IMR-90 (cell line): ENCODE measurements at regions not wholly inside any gene's neighbourhood (a gene's known extent, or its start where the extent isn't known, plus 50 kb on each side); places are given as distances from the start of the nearest gene placed in this dataset.

Source experiments
- ATAC-seq: fragments of 200-7000 bp; cut with Tn5 transposase; 2 replicates; pipeline ENCODE4 v1.9.1; 2020; ENCODE audit warnings: low read depth, mild to moderate bottlenecking, moderate library complexity
- BruUV-seq: library from RNA; stranded (reverse); fragments of 400-500 nt; replicated peaks from 2 replicates; lab custom pipeline; 2021; lab: Mats Ljungman, UMichigan
- CTCF ChIA-PET: fragments of 300-600 bp; formaldehyde crosslinking; extraction: SDS; loops from one replicate; lab custom pipeline; 2021; ENCODE audit warnings: antibody characterized with exemption; lab: Yijun Ruan, JAX
- POLR2A ChIA-PET: fragments of 300-600 bp; sonication (Branson Sonifier 250); formaldehyde crosslinking; loops from one replicate; lab custom pipeline; 2022; ENCODE audit warnings: antibody characterized with exemption; ENCODE audit not compliant: unreplicated experiment; lab: Charles Lee
- DNase-seq: peaks from one replicate; pipeline ENCODE4 v3.0.0; 2013
- H2AFZ ChIP-seq: replicated peaks from 2 replicates; pipeline ENCODE3; 2013; ENCODE audit warnings: low read length, mild to moderate bottlenecking; ENCODE audit not compliant: poor library complexity
- H2AK5ac ChIP-seq: 2 replicates; pipeline ENCODE4 v1.6.1; 2013; ENCODE audit warnings: low read depth, low read length, inconsistent platforms
- H2AK9ac ChIP-seq: replicated peaks from 2 replicates; pipeline ENCODE3; 2013; ENCODE audit warnings: mild to moderate bottlenecking, low read depth, low read length, moderate library complexity; ENCODE audit not compliant: poor library complexity
- H2BK120ac ChIP-seq: 2 replicates; pipeline ENCODE4 v1.6.1; 2013; ENCODE audit warnings: low read depth, low read length, inconsistent platforms
- H2BK15ac ChIP-seq: 3 replicates; pipeline ENCODE4 v1.6.1; 2013; ENCODE audit warnings: low read depth, low read length, inconsistent platforms
- H2BK20ac ChIP-seq: 2 replicates; pipeline ENCODE4 v1.6.1; 2013; ENCODE audit warnings: low read depth, mild to moderate bottlenecking, inconsistent platforms, low read length, moderate library complexity
- H2BK5ac ChIP-seq: 2 replicates; pipeline ENCODE4 v1.6.1; 2013; ENCODE audit warnings: mild to moderate bottlenecking, low read depth, low read length, inconsistent platforms; ENCODE audit not compliant: poor library complexity, severe bottlenecking
- H3K14ac ChIP-seq: replicated peaks from 2 replicates; pipeline ENCODE4 v1.6.1; 2013; ENCODE audit warnings: low read depth, low read length, inconsistent platforms
- H3K18ac ChIP-seq: 2 replicates; pipeline ENCODE4 v1.6.1; 2013; ENCODE audit warnings: low read depth, low read length, control low read depth
- H3K23ac ChIP-seq: 2 replicates; pipeline ENCODE4 v1.6.1; 2013; ENCODE audit warnings: low read depth, low read length, inconsistent platforms
- H3K27ac ChIP-seq: 2 replicates; pipeline ENCODE4 v1.5.1; 2013; ENCODE audit warnings: mild to moderate bottlenecking, control low read depth, low read length; ENCODE audit not compliant: insufficient read depth
- H3K27me3 ChIP-seq: 2 replicates; pipeline ENCODE4 v1.6.1; 2013; ENCODE audit warnings: low read length; ENCODE audit not compliant: control insufficient read depth, insufficient read depth
- H3K36me3 ChIP-seq: 2 replicates; pipeline ENCODE4 v1.6.1; 2013; ENCODE audit warnings: low read length, mixed read lengths; ENCODE audit not compliant: control insufficient read depth, insufficient read depth
- H3K4ac ChIP-seq: 2 replicates; pipeline ENCODE4 v1.6.1; 2013; ENCODE audit warnings: low read depth, low read length, inconsistent platforms
- H3K4me1 ChIP-seq: 2 replicates; pipeline ENCODE4 v1.6.1; 2013; ENCODE audit warnings: low read length, mixed read lengths; ENCODE audit not compliant: control insufficient read depth, insufficient read depth
- H3K4me2 ChIP-seq: 2 replicates; pipeline ENCODE4 v1.6.1; 2013; ENCODE audit warnings: low read depth, mild to moderate bottlenecking, control low read depth, low read length, moderate library complexity
- H3K4me3 ChIP-seq: 2 replicates; pipeline ENCODE4 v1.5.1; 2013; ENCODE audit warnings: low read depth, mild to moderate bottlenecking, control low read depth, low read length, moderate library complexity; ENCODE audit not compliant: insufficient read depth
- H3K56ac ChIP-seq: 2 replicates; pipeline ENCODE4 v1.6.1; 2013; ENCODE audit warnings: low read length, inconsistent platforms; ENCODE audit not compliant: insufficient read depth; ENCODE audit errors: extremely low read depth
- H3K79me1 ChIP-seq, 2 experiments: 2 replicates each; pipeline ENCODE4 v1.6.1; 2013; ENCODE audit warnings: low read length in 2 of 2, inconsistent platforms in 1 of 2, low read depth in 1 of 2
- H3K9ac ChIP-seq: 2 replicates; pipeline ENCODE4 v1.6.1; 2013; ENCODE audit warnings: low read depth, low read length, control low read depth
- H3K9me1 ChIP-seq: 2 replicates; pipeline ENCODE4 v1.6.1; 2013; ENCODE audit warnings: low read length, inconsistent platforms; ENCODE audit not compliant: insufficient read depth
- H3K9me3 ChIP-seq: 2 replicates; pipeline ENCODE4 v1.6.1; 2013; ENCODE audit warnings: low read length; ENCODE audit not compliant: control insufficient read depth, insufficient read depth
- H4K20me1 ChIP-seq: 2 replicates; pipeline ENCODE4 v1.6.1; 2013; ENCODE audit warnings: low read length, inconsistent platforms; ENCODE audit not compliant: insufficient read depth
- H4K5ac ChIP-seq: 2 replicates; pipeline ENCODE4 v1.6.1; 2013; ENCODE audit warnings: mild to moderate bottlenecking, low read depth, low read length, control low read depth
- H4K8ac ChIP-seq, 2 experiments: 2 replicates each; pipeline ENCODE4 v1.6.1; 2013; ENCODE audit warnings: low read depth in 2 of 2, low read length in 2 of 2, control low read depth in 1 of 2, inconsistent platforms in 1 of 2
- H4K91ac ChIP-seq: 2 replicates; pipeline ENCODE4 v1.6.1; 2013; ENCODE audit warnings: low read depth, low read length, inconsistent platforms; ENCODE audit not compliant: insufficient read depth
- BHLHE40 ChIP-seq: fragments of 150-350 bp; IDR thresholded peaks from 2 replicates; pipeline ENCODE4 v1.6.1; 2016; ENCODE audit warnings: mild to moderate bottlenecking, low read depth, low read length
- CEBPB ChIP-seq: IDR thresholded peaks from 2 replicates; pipeline ENCODE4 v1.6.1; 2012; ENCODE audit warnings: low read depth, low read length, improper control_type of control experiment
- FOS ChIP-seq: fragments of 150-350 bp; IDR thresholded peaks from 2 replicates; pipeline ENCODE4 v1.6.1; 2016; ENCODE audit warnings: low read depth, low read length
- MAFK ChIP-seq: IDR thresholded peaks from 2 replicates; pipeline ENCODE4 v1.6.1; 2012; ENCODE audit warnings: low read depth, low read length, improper control_type of control experiment
- MAZ ChIP-seq: IDR thresholded peaks from 2 replicates; pipeline ENCODE4 v1.6.1; 2012; ENCODE audit warnings: low read depth, mild to moderate bottlenecking, low read length, improper control_type of control experiment, moderate library complexity, borderline replicate concordance
- MXI1 ChIP-seq: IDR thresholded peaks from 2 replicates; pipeline ENCODE4 v1.6.1; 2012; ENCODE audit warnings: low read depth, mild to moderate bottlenecking, low read length, moderate library complexity, borderline replicate concordance
- NFE2L2 ChIP-seq: fragments of 150-350 bp; IDR thresholded peaks from 2 replicates; pipeline ENCODE4 v1.6.1; 2016; ENCODE audit warnings: low read depth, mild to moderate bottlenecking, low read length
- POLR2A ChIP-seq: IDR thresholded peaks from 2 replicates; pipeline ENCODE4 v1.6.1; 2012; ENCODE audit warnings: mild to moderate bottlenecking, low read depth, low read length
- RAD21 ChIP-seq: IDR thresholded peaks from 2 replicates; pipeline ENCODE4 v1.6.1; 2012; ENCODE audit warnings: low read length, improper control_type of control experiment
- RCOR1 ChIP-seq: IDR thresholded peaks from 2 replicates; pipeline ENCODE4 v1.6.1; 2012; ENCODE audit warnings: mild to moderate bottlenecking, low read length, improper control_type of control experiment; ENCODE audit not compliant: insufficient replicate concordance
- RFX5 ChIP-seq: IDR thresholded peaks from 2 replicates; pipeline ENCODE4 v1.8.0; 2012; ENCODE audit warnings: low read depth, mild to moderate bottlenecking, low read length, moderate library complexity
- SMC3 ChIP-seq: fragments of 150-350 bp; IDR thresholded peaks from 2 replicates; pipeline ENCODE4 v1.6.1; 2016; ENCODE audit warnings: low read depth, mild to moderate bottlenecking, antibody characterized with exemption, low read length, moderate library complexity
- WGBS, 2 experiments: methylation state at CpG; one replicate each; pipeline versions ENCODE4 v1.1.5 to v1.1.7; 2013; ENCODE audit warnings: missing lambda C conversion rate in 2 of 2; ENCODE audit not compliant: insufficient read length in 1 of 2; ENCODE audit errors: extremely low coverage in 2 of 2; 5-methylcytosine and 5-hydroxymethylcytosine counted together
- dilution Hi-C: fragments of 300-500 bp; cut with HindIII; formaldehyde crosslinking; loops from one replicate; pipeline ENCODE4 v1.14.3; 2018; ENCODE audit warnings: low sequenced_read_pairs; ENCODE audit not compliant: unreplicated experiment
- in situ Hi-C: fragments of 300-500 bp; cut with MboI; formaldehyde crosslinking; loops from 3 replicates; pipeline ENCODE4 v1.14.3; 2019; ENCODE audit warnings: low sequenced_read_pairs, inconsistent platforms, mixed read lengths
- intact Hi-C: fragments of 100-400 bp; cut with micrococcal nuclease; formaldehyde crosslinking; loops from 2 replicates; pipeline ENCODE4 v1.10.0; 2022
- TF ChIP-seq, protein P1 (sequence below): conservative IDR thresholded peaks from 2 replicates; pipeline ENCODE4 v1.5.1; 2012; ENCODE audit warnings: mild to moderate bottlenecking, low read depth, low read length, improper control_type of control experiment
- TF ChIP-seq, protein P2 (sequence below): fragments of 150-350 bp; IDR thresholded peaks from 2 replicates; pipeline ENCODE4 v1.6.1; 2016; ENCODE audit warnings: low read depth, mild to moderate bottlenecking, low read length, moderate library complexity, borderline replicate concordance
- TF ChIP-seq, protein P3 (sequence below): fragments of 150-350 bp; IDR thresholded peaks from 2 replicates; pipeline ENCODE4 v1.6.1; 2017; ENCODE audit warnings: mild to moderate bottlenecking, antibody characterized with exemption, low read length, low read depth

DNA sequence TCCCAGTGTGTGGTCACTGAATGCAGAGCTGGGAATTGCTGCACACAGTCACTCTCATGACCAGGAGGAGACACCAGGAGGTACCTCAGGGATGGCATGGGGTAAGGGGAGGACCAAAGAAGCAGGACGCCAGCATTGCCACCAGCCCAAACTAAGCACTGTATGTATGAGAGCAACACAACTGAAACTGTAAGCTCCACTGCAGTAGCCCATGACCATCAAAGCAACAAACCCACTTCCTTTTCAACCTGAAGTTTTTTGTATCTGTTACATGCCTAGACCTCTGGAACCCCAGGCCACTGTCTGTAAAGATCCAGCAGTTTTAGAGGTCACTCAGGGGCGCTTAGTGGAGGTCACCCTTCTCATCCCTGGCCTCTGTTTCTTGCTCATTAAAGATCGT is 164.3 kb downstream of the SETD4 start:
- Histone ChIP-seq H2BK5ac (no peak overlapping the region), H2AFZ (no peak overlapping the region), H3K27ac (no peak overlapping the region), H2BK20ac (no peak overlapping the region), H4K91ac (no peak overlapping the region), H3K14ac (no peak overlapping the region), H3K18ac (no peak overlapping the region), H3K27me3 (peaks cover 14% of the 10 kb centered on the region; the same call in 1 of the 2 replicates), H3K4me3 (no peak overlapping the region), H3K4me1 (no peaks in the 10 kb centered on the region), H2BK15ac (no peak overlapping the region), H3K4ac (no peak overlapping the region), H3K23ac (no peak overlapping the region), H3K4me2 (no peak overlapping the region), H2AK9ac (no peak overlapping the region), H2AK5ac (no peak overlapping the region), H4K20me1 (no peaks in the 10 kb centered on the region), H4K5ac (no peak overlapping the region), H3K9me1 (no peaks in the 10 kb centered on the region), H3K9me3 (no peaks in the 10 kb centered on the region), H3K9ac (no peak overlapping the region), H4K8ac (no peak overlapping the region), H2BK120ac (no peak overlapping the region), H3K79me1 (no peaks in the 10 kb centered on the region), H3K36me3 (no peaks in the 10 kb centered on the region), H3K56ac (no peak overlapping the region)
- TF ChIP-seq SMC3, result no peak
- TF ChIP-seq POLR2A, result no peak
- no peak for TF ChIP-seq MAZ
- TF ChIP-seq MAFK, result no peak
- TF ChIP-seq, protein P1, sequence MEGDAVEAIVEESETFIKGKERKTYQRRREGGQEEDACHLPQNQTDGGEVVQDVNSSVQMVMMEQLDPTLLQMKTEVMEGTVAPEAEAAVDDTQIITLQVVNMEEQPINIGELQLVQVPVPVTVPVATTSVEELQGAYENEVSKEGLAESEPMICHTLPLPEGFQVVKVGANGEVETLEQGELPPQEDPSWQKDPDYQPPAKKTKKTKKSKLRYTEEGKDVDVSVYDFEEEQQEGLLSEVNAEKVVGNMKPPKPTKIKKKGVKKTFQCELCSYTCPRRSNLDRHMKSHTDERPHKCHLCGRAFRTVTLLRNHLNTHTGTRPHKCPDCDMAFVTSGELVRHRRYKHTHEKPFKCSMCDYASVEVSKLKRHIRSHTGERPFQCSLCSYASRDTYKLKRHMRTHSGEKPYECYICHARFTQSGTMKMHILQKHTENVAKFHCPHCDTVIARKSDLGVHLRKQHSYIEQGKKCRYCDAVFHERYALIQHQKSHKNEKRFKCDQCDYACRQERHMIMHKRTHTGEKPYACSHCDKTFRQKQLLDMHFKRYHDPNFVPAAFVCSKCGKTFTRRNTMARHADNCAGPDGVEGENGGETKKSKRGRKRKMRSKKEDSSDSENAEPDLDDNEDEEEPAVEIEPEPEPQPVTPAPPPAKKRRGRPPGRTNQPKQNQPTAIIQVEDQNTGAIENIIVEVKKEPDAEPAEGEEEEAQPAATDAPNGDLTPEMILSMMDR, result no peak
- TF ChIP-seq, protein P2, sequence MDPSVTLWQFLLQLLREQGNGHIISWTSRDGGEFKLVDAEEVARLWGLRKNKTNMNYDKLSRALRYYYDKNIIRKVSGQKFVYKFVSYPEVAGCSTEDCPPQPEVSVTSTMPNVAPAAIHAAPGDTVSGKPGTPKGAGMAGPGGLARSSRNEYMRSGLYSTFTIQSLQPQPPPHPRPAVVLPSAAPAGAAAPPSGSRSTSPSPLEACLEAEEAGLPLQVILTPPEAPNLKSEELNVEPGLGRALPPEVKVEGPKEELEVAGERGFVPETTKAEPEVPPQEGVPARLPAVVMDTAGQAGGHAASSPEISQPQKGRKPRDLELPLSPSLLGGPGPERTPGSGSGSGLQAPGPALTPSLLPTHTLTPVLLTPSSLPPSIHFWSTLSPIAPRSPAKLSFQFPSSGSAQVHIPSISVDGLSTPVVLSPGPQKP, result no peak
- TF ChIP-seq RFX5, result no peak
- no peak for TF ChIP-seq MXI1
- TF ChIP-seq, protein P3, sequence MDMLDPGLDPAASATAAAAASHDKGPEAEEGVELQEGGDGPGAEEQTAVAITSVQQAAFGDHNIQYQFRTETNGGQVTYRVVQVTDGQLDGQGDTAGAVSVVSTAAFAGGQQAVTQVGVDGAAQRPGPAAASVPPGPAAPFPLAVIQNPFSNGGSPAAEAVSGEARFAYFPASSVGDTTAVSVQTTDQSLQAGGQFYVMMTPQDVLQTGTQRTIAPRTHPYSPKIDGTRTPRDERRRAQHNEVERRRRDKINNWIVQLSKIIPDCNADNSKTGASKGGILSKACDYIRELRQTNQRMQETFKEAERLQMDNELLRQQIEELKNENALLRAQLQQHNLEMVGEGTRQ, result no peak
- TF ChIP-seq RCOR1, result no peak
- no peak for TF ChIP-seq BHLHE40
- TF ChIP-seq FOS, result no peak
- TF ChIP-seq NFE2L2, result no peak
- TF ChIP-seq CEBPB, result no peak
- no peak for TF ChIP-seq RAD21
- intact Hi-C loops, result no loop called here
- dilution Hi-C loops, result no loop called here
- ChIA-PET POLR2A (interaction anchor here (0.5 kb wide), 1 partner anchor 1443 kb away, joined by 7 read pairs; no protein-coding TSS in a partner anchor), CTCF (no interaction called here)
- no peak for ATAC-seq
- BruUV-seq, result no TSS peak
- WGBS, 2 experiments, result 40% methylated on average over 1 of the region's 3 CpGs; no CpG with 5 or more reads in 1 of the 2 experiments
- in situ Hi-C loops, result no loop called here
- DNase-seq, result no peak
